ENCODE measurements at regions not wholly inside any gene's neighbourhood (a gene's known extent, or its start where the extent isn't known, plus 50 kb on each side); places are given as distances from the start of the nearest gene placed in this dataset.

GRCh38 chr2:6103949-6104348 lies 411.8 kb downstream of the SOX11 start:
- TF ChIP-seq EZH2phosphoT487 (IDR thresholded peaks at IDR 0.05; ENCODE audit: borderline replicate concordance, low read length) = no peak
- TF ChIP-seq CTCF (conservative IDR thresholded peaks at IDR 0.05; ENCODE audit: low read depth, low read length) = no peak
- TF ChIP-seq EZH2 (IDR thresholded peaks at IDR 0.05; ENCODE audit: low read length, unreplicated experiment) = no peak
